ENCODE measurements at regions not wholly inside any gene's neighbourhood (a gene's known extent, or its start where the extent isn't known, plus 50 kb on each side); places are given as distances from the start of the nearest gene placed in this dataset.
"Not testable (repeated sequence)": the region's sequence is repeated elsewhere in the genome, so short reads cannot be mapped to it uniquely, and the experiment has no call there.

DNA sequence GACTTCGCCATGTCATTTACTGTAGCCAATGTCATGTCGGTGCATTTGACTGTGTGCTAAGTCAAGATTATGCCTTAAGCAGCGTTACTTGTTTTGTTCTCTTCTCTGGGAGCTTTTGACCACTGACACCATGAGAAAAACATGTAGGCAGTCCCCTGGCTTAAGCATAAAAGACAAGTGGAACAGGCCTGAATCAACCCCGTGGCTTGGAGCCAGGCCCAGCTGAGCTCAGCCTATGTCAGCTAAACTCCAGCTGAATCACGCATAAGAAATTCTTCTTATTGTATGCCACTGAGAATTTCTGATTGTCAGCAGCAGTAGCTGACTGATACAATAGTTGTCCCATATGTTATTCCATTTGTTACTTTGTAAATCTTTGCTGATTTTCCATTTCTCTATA is 261.9 kb downstream of the CBLL2 start:
- DNase-seq (ENCODE audit: low spot score), result peak; percentile 10

DNA sequence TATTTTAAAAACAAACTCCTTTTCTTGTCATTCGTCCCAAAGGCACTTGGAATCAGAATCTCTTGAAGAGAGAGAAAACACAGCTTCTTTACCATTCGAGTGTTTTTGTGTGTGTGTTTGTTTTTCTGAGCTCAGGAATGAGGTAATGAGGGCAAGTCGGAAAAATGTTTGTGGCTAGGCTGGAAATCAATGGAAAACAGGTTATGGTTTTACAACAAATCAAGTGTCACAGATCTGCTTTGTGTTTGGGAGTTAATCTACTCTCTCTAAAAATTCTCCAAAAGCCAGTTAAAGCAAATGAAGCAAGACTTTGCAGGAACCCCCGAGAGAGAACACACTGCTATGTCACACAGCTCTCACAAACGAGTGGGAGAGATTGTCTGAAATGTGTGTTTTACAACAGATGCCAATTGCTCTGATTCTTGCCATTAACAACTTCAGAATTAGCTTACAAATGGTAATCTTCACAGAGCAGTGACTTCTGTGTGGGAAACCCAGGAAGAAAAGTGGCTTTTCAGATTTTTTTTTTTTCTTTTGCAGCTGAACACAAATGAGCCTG is 264.1 kb downstream of the CBLL2 start:
- no peak for DNase-seq (ENCODE audit: low spot score)

GRCh38 chrX:22538580-22538979 is 265.9 kb downstream of the CBLL2 start:
- DNase-seq (ENCODE audit: low spot score), result no peak

GRCh38 chrX:22541926-22542325 is 269.2 kb downstream of the CBLL2 start:
- DNase-seq (ENCODE audit: low spot score), result no peak

GRCh38 chrX:22542641-22543040 is 269.9 kb downstream of the CBLL2 start:
- DNase-seq (ENCODE audit: low spot score), result no peak

GRCh38 chrX:22559506-22559905 is 286.8 kb downstream of the CBLL2 start:
- peak; percentile 75 for DNase-seq (ENCODE audit: low spot score)

DNA sequence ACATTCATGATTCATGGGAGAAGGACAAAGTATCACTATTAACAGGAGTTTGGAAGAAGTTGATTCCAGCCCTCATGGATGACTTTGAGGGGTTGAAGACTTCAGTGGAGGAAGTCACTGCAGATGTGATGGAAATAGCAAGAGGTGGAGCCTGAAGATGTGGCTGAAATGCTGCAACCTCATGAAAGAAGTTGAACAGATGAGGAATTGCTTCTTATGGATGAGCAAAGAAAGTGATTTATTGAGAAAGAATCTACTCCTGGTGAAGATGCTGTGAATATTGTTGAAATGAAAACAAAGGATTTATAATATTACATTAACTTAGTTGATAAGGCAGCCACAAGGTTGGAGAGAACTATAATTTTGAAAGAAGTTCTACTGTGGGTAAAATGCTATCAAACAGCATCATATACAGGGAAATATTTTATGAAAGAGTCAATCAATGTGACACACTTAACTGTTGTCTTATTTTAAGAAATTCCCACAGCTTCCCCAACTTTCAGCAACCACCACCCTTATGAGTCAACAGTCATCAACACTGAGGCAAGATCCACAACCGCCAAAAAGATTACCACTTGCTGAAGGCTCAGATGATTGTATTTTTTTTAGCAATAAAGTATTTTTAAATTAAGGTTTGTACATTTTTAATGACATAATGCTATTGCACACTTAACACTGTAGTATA is 302.6 kb downstream of the CBLL2 start:
- no peak for DNase-seq (ENCODE audit: low spot score)

GRCh38 chrX:22577181-22577580 is 304.5 kb downstream of the CBLL2 start:
- DNase-seq (ENCODE audit: low spot score), result peak; percentile 5

DNA sequence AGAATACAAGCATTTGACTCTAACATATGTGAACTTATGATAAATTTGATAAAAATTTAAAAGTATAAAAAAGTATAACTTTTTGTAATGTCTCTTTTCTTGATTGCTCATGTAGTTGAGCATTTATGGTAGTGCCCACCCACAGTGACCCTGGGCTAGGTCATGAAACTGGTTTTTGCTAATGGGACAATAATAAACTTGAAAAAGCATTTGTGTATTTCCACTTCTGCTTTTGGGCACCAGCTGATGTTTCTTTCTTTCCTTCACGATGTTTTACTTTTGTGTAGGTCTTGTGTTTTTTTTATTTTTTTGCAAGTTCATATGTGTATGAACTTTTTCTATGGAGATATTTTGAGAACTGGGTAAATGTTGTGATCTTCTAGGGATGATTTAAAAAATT is 313.1 kb downstream of the CBLL2 start:
- DNase-seq (ENCODE audit: low spot score), result no peak

DNA sequence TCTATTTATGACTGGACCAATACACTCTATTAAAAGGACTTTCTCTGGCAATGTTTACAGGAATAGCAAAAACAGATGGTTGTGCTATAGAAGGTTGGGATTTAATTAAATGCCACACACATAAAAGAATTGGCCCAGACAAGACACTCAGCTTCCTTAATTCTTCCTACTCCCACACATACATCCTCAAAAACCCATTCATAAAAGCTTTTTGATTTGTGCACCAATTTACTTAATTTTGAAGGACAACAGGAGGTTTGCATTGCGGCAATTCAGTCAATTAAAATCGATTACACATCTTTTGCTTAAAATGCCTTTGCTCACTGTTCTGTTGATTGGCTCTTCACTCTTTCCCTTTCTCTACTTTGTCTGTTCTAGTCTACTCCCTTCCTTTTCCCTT is 317.1 kb downstream of the CBLL2 start:
- no peak for DNase-seq (ENCODE audit: low spot score)

- no peak for DNase-seq (ENCODE audit: low spot score)
Observed at GRCh38 chrX:22594766-22595165, 322.1 kb downstream of the CBLL2 start.

DNA sequence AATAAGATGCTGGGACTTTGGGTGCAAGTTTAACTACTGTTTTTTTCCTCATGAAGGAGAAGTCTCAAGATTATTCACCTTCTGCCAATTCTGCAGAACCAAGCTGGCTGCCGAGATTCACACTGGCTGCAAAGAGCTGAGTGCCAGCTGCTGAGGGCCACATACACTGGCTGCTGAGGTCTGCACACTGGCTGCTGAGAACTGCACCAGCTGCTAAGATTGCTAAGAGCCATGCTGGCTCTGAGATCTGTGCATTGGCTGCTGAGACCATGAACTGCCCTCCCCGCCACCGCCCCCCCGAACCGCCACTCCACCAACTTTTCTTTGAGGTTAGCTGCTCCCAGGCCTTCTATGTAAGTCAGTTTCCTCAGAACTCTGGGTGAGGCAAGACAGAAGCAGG is 330.3 kb downstream of the CBLL2 start:
- DNase-seq (ENCODE audit: low spot score), result no peak

- DNase-seq (ENCODE audit: low spot score), result not testable (repeated sequence)
Observed at GRCh38 chrX:22609452-22609851, 336.7 kb downstream of the CBLL2 start.

DNA sequence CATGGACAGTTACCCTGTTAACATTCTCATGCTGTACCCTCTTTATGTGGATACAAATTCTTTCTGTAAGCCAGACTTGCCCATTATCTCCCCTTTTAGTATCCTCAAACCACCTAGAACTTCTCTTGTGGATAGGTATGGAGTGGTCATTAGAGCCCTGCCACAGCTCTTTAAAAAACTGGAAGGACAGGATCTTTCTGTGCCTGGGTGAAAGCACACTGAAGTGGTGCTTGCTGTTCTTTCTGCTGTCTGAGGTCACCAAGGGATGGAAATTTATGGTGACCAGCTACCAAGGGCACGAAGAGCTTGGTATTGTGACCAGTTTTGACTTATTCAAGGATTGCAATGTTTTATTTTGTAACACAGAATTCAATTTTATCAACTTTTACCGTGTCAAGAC is 344.2 kb downstream of the CBLL2 start:
- DNase-seq (ENCODE audit: low spot score), result no peak

DNA sequence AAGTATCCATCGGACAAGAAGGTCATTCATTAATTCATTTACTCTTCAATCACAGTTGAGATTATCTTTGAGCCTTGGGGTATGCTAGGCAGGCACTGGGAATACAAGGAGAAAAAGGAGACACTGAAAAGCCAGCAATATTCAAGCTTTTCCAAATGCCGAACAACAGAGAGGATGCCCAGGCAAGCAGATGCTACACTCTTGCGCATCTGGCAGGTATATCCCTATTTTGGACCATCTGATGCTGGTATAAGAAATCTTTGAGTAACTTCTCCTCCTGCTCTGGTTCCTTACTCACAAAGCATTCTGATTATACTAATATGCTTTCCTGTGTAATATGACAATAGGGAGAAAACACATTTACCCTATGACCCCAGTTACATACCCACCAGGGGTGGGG is 354.9 kb downstream of the CBLL2 start:
- no peak for DNase-seq (ENCODE audit: low spot score)

- DNase-seq (ENCODE audit: low spot score), result no peak
Observed at GRCh38 chrX:22628275-22628674, 355.6 kb downstream of the CBLL2 start.

DNA sequence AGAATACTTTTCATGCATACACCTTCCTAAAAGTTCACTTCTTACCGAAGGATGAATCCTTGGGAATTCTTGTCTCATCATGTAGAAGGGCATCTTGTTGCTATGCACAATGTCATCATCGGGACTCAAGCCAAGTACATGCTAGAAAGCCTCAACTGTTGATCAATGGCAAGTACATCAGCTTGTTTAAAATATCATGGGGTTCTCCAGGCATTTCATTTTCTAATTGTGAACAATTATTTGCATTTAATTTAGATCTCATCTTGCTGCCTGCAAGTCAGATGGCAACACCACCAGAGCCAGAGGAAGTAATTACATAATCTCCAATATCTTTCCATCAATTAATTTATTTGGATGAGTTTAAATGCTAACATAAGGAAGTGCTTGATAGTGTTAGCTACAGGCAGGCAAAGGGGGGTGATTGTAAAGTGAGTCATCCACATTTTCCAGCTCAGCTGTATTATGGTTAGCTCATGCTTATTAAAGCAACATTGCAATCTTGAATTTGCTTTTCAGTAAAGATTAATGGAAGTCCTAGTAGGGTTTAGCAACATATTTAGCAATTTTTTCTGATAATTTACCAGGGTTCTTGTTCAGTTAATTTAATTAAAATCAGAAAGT is 356.5 kb downstream of the CBLL2 start:
- peak; percentile 6 for DNase-seq (ENCODE audit: low spot score)

- DNase-seq (ENCODE audit: low spot score), result peak; percentile 9
Observed at GRCh38 chrX:22634083-22634482, 361.4 kb downstream of the CBLL2 start.

DNA sequence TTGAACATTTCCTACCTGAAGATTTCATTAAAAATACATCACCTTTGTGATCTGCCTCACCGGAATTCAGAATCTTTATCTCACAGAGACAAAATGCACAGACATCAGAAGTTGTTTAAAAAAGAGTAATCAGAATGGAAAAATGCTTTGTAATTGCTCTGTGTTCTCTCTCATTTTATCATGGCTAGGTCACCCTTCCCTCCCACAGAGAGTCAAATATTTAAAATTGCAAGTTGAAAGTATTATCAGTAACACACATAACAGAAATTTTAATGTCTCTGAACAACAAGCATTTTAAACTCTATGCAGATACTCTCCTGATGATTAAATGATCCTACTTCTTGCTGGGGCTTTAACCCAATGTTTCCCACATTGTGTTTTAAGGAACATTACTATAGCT is 362.0 kb downstream of the CBLL2 start:
- DNase-seq (ENCODE audit: low spot score), result no peak

- no peak for DNase-seq (ENCODE audit: low spot score)
Observed at GRCh38 chrX:22648281-22648680, 351.5 kb upstream of the DDX53 start.

DNA sequence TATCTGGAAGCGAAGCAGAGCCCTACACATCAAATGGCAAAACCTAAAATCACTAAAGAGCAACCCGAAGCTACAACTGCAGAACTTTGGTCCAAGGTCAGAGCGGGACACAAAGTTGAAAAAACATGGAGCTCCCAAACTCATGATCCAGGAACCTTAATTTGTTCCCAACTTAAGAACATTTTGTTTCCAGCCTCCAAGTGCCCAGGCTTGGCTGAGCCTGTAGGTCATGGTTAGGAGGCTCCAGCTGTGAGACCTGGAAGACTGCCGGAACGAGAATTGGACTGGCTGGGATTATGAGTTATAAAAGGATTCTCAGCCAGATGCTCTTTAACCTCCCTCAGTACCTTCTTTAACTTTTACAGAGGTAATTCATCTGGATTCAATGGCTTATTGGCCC is 349.1 kb upstream of the DDX53 start:
- DNase-seq (ENCODE audit: low spot score), result no peak

DNA sequence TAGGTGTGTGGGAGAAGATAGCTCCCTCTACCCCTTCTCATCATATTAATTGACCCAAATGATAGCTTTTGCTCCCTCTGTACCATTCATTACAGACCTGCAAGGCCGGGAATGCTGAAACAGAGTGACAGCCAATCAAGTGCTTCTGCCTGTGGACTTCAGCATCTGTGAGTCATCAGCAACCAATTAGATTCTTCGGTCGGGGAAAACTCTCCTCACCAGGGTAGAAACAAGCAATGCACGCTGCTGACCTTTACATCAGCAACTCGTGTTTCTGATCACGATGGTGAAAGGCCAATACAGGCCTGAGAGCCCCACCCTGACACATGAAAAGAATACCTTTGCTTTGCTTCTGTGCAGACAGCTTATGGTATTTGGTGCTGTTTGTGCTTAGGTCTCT is 347.2 kb upstream of the DDX53 start:
- DNase-seq (ENCODE audit: low spot score), result peak; percentile 14

DNA sequence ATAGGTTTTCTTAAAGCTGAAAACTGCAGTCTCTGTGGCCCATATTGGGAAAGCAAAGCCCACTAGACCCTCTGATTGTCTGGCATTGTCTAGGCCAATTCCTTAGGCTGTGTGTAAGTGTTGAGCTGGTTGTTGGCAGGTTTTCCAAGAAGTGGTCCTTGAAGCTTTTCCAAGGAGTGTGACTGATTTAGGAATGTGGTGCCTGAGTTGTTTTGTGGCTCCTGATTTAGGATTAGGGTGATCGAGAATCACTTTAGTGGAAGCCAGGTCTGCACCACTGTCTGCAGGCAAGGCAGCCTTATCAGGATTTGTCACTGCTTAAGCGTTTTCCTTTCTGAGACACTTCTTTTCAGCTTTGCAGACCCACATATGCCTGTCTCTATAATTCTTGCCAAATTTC is 339.0 kb upstream of the DDX53 start:
- no peak for DNase-seq (ENCODE audit: low spot score)

DNA sequence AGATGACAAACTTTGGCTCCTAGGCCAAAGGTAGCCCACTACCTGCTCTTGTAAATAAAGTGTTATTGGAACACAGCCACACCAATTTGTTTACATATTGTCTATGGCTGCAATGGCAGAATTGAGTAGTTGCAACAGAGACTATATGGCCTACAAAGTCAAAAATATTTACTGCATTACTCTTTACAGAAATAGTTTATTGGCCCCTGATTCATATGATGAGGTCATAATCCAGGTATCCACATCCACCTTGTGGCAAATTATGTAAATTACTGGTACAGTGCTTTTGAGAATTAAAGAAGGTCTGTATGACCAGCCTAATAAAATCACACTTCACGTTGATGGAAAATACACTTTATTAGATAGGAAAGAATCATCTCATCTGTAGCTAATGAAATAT is 337.0 kb upstream of the DDX53 start:
- no peak for DNase-seq (ENCODE audit: low spot score)

All from H4 (cell line).